MM.1S (cell line): ENCODE measurements at regions not wholly inside any gene's neighbourhood (a gene's known extent, or its start where the extent isn't known, plus 50 kb on each side); places are given as distances from the start of the nearest gene placed in this dataset.

ENCODE experiments used
- EZH2 ChIP-seq: fragments of 300-600 bp; sonication (generic); optimal IDR thresholded peaks from 2 replicates; pipeline ENCODE3; 2017; ENCODE audit warnings: low read depth, mild to moderate bottlenecking, antibody characterized with exemption, low read length, mixed read lengths
- EZH2phosphoT487 ChIP-seq: fragments of 300-600 bp; sonication (generic); IDR thresholded peaks from 2 replicates; pipeline ENCODE4 v1.6.1; 2018; ENCODE audit warnings: antibody characterized with exemption, low read length
- TF ChIP-seq, protein P1 (sequence below): fragments of 300-600 bp; sonication (generic); IDR thresholded peaks from 2 replicates; pipeline ENCODE4 v1.5.1; 2016; ENCODE audit warnings: antibody characterized with exemption, low read length, mixed read lengths

- TF ChIP-seq, protein P1, sequence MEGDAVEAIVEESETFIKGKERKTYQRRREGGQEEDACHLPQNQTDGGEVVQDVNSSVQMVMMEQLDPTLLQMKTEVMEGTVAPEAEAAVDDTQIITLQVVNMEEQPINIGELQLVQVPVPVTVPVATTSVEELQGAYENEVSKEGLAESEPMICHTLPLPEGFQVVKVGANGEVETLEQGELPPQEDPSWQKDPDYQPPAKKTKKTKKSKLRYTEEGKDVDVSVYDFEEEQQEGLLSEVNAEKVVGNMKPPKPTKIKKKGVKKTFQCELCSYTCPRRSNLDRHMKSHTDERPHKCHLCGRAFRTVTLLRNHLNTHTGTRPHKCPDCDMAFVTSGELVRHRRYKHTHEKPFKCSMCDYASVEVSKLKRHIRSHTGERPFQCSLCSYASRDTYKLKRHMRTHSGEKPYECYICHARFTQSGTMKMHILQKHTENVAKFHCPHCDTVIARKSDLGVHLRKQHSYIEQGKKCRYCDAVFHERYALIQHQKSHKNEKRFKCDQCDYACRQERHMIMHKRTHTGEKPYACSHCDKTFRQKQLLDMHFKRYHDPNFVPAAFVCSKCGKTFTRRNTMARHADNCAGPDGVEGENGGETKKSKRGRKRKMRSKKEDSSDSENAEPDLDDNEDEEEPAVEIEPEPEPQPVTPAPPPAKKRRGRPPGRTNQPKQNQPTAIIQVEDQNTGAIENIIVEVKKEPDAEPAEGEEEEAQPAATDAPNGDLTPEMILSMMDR = no peak
- TF ChIP-seq EZH2phosphoT487 (no peak), EZH2 (no peak)
Measured at GRCh38 chr1:4219826-4220225, 319.8 kb upstream of the C1orf174 start.
